NCI-H524 treated with DMSO at 0.1 percent for 48 hours (cell line): ENCODE measurements at regions not wholly inside any gene's neighbourhood (a gene's known extent, or its start where the extent isn't known, plus 50 kb on each side); places are given as distances from the start of the nearest gene placed in this dataset.
"Not testable (repeated sequence)": the region's sequence is repeated elsewhere in the genome, so short reads cannot be mapped to it uniquely, and the experiment has no call there.

Experiments used
- DNase-seq: peaks from one replicate; lab custom pipeline; 2025; lab: John Stamatoyannopoulos, UW

DNA sequence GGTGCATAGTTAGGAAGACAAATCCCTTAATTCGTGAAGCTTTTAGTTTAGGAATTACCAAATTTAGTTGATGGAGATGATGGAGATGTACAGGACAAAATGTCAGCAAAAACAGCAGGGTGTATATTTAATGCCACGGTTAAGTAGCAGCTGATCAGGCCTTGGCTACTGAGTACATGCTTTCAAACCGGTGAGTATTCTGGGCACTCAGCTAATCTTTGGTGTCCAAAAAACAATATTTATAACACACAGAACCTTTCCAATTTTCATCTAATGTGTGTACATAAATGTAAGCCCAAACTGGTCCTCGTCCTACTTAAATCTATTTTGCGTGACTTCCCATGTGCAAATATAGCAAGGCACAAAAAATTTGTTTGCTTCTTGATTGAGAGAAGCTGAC is 703.4 kb upstream of the LINC00305 start:
- DNase-seq, result no peak

DNA sequence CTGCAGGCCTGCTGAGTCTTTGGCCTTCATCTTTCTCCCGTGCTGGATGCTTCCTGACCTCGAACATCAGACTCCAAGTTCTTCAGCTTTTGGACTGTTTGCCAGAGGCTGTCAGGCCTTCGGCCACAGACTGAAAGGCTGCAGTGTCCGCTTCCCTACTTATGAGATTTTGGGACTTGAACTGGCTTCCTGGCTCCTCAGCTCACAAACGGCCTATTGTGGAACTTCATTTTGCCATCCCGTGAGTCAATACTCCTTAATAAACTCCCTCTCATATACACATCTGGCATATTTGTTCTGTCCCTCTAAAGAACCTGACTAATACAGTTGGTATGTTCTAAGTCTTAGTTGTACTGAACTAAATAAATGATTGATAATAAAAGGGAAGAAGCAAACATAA is 702.8 kb upstream of the LINC00305 start:
- no peak for DNase-seq

DNA sequence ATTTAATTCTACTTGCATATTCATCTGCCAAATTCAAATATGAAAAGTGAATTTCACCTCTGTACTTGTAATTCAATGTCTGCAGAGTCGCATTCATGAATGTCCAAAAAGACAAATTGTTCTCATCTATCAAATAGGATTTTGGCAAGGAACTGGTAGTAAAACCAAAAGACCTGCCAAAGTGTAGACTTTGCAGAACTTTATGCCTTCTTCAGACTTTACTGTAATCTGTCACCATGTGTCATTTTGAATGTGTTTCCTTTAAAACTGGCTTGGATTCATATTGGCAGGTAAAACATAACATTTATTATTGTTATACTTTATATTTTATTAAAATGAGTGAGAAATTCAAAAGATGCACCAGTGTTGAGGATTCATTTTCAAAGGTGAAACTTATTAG is 701.9 kb upstream of the LINC00305 start:
- no peak for DNase-seq

DNA sequence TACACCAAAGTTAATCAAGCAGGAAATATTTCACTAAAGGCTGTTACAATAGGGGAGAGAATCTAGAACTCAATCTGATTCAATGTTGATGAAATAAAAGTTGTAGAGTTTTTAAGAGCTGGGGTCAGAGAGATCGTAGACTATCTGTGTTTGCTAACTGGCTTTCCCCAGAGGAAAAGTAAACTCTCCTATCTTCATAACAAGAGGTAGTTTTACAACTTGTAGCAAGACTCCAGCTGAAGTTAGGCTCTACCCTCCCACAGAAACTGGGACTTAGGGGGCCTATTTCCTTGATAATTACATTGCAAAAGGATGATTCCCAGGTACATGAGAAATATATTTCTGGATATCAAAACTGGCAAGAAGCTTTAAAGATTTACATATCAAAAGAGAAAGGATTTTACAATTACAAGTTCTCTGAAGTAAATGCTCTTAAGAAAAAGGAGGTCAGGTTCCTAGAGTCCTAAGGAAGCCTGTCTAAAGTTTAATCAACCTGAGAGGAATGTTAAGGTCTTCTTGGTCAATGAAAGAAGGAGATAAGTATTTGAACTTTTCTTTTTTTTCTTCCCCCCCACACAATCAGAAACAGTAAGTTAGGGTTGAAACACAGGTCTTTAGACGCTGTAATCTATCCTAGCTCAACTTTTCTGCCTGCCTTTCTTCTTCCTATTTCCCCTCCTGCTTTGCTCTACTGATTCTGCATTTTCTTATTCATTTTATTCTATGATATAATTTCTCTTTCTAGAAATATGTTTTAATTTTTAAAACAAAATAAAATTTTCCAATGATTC is 692.2 kb upstream of the LINC00305 start:
- DNase-seq, result no peak

GRCh38 chr18:64810354-64810753 is 661.5 kb upstream of the LINC00305 start:
- no peak for DNase-seq

- DNase-seq, result no peak
Measured at GRCh38 chr18:64809801-64810200, 660.9 kb upstream of the LINC00305 start.

GRCh38 chr18:64807560-64807959 is 658.7 kb upstream of the LINC00305 start:
- DNase-seq, result no peak

GRCh38 chr18:64806691-64807090 is 657.8 kb upstream of the LINC00305 start:
- no peak for DNase-seq

- DNase-seq, result no peak
Measured at GRCh38 chr18:64806232-64806631, 657.3 kb upstream of the LINC00305 start.

GRCh38 chr18:64803471-64803870 is 654.6 kb upstream of the LINC00305 start:
- no peak for DNase-seq

GRCh38 chr18:64800151-64800550 is 651.3 kb upstream of the LINC00305 start:
- DNase-seq, result no peak

- DNase-seq, result no peak
Measured at GRCh38 chr18:64799376-64799775, 650.5 kb upstream of the LINC00305 start.

GRCh38 chr18:64791236-64791635 is 642.3 kb upstream of the LINC00305 start:
- DNase-seq, result no peak

GRCh38 chr18:64785686-64786085 is 636.8 kb upstream of the LINC00305 start:
- DNase-seq, result no peak

GRCh38 chr18:64777556-64777955 is 628.7 kb upstream of the LINC00305 start:
- DNase-seq, result no peak

GRCh38 chr18:64765908-64766307 is 617.0 kb upstream of the LINC00305 start:
- DNase-seq, result no peak

DNA sequence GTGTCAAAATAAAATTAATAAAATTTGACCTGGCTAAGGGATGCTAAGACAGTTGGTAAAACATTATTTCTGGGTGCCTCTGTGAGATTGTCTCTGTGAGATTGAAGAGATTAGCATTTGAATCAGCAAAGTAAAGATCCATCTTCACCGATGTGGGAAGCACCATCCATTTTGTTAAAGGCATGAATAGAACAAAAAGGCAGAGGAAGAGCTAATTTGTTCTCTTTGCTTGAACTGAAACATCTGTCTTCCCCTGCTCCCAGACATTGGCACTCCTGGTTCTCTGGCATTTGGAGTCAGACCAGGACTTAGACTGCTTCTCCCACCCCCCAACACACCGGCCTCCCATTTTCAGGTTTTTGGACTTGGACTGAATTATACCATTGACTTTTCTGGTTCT is 603.8 kb upstream of the LINC00305 start:
- DNase-seq, result no peak

- no peak for DNase-seq
Measured at GRCh38 chr18:64749884-64750283, 601.0 kb upstream of the LINC00305 start.

DNA sequence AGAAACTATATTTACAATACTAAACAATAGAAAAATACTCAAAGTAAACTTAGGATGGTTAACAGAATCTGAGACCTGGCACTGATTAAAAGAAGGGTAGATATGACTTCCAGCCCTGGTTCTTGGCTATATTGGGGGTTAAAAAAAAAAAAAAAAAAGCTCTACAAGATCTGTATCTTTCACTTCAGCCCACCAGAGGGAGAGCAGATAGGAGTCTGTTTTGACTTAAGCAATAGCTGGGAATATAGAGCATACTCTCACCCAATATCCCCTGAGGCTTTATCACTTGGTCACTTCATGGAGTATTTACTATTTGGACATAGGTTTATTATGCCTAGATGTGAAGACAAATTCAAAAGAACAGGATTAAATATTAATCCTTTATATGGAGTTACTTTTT is 598.9 kb upstream of the LINC00305 start:
- no peak for DNase-seq

DNA sequence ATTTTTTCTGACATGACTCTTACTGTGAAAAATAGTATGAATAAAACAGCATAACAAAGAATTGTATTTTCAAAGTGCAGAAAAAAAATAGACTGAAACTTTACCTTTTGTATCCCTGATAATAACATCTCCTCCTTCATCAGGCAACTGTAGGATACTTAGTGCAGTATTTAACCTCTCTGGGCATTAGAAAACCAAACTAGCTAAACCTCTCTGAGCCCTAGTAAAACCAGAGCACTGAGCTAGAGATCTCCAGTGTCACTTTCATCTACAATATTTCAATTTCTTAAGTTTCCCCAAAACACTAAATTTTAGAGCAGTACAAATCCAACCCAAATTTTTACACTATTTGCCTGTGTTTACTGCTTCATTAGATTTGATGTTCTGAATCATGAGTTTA is 594.0 kb upstream of the LINC00305 start:
- no peak for DNase-seq

DNA sequence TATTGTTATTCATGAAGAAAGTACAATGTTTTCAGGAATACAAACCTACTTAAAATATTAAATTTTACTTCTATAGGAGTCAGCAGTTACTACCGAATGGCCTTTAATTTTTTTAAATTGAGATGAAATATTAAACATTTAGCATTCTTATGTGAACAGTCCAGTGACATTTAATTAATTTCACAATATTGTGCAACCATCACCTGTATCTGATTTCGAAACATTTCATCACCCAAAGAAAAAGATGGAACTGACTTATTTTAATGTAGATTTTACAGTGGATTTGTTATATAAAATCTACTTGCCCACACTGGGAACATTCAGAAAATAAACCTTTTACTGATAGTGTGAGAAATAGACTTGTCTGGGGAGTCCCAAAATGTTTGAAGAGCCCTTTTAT is 585.2 kb upstream of the LINC00305 start:
- DNase-seq, result no peak

DNA sequence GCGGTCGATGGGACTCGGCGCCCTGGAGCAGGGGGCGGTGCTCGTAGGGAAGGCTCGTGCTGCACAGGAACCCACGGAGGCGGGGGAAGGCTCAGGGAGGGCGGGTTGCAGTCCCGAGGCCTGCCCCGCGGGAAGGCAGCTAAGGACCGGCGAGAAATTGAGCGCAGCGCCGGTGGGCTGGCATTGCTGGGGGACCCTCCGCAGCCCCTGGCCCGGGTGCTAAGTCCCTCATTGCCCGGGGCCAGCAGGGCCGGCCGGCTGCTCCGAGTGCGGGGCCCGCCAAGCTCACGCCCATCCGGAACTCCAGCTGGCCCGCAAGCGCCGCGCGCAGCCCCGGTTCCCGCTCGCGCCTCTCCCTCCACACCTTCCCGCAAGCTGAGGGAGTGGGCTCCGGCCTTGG is 576.8 kb upstream of the LINC00305 start:
- not testable (repeated sequence) for DNase-seq

- no peak for DNase-seq
Measured at GRCh38 chr18:64720781-64721464, 572.0 kb upstream of the LINC00305 start.

DNA sequence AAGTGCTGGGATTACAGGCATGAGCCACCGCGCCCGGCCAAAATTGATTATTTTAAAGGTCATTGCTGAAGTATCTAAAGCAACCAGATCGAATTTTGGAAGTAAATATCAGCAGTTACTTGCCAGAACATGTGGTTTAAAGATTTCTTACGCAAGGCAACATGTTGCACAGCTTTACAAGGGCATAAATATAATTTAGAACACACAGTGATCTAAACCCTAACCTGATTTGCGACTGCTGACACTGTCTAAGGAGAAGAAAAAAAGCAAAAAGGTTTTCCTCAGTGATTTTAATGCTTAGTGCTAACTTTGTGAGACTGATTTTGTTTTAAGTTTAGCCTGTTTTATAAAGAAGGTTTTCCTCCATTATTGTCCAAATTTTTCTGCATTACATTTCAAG is 569.9 kb upstream of the LINC00305 start:
- DNase-seq, result no peak
